ENCODE measurements at regions not wholly inside any gene's neighbourhood (a gene's known extent, or its start where the extent isn't known, plus 50 kb on each side); places are given as distances from the start of the nearest gene placed in this dataset.

- DNase-seq (ENCODE audit: insufficient read length) (no peak), FAIRE-seq (no peak)
- TF ChIP-seq POLR2AphosphoS5 (IDR thresholded peaks at IDR 0.05; ENCODE audit: low read depth, low read length): no peak
- no peak for TF ChIP-seq TAF1 (IDR thresholded peaks at IDR 0.05; ENCODE audit: borderline replicate concordance, low read depth, low read length)
- no peak for TF ChIP-seq POLR2A (IDR thresholded peaks at IDR 0.05; ENCODE audit: low read depth, low read length)
Observed at GRCh38 chr21:16863908-16864307, 648.9 kb upstream of the CXADR start.

GRCh38 chr21:16865632-16866031 is 647.2 kb upstream of the CXADR start:
- no peak for DNase-seq (ENCODE audit: insufficient read length)
- FAIRE-seq: no peak
- TF ChIP-seq TAF1 (IDR thresholded peaks at IDR 0.05; ENCODE audit: borderline replicate concordance, low read depth, low read length): no peak
- TF ChIP-seq POLR2A (IDR thresholded peaks at IDR 0.05; ENCODE audit: low read depth, low read length): no peak
- no peak for TF ChIP-seq POLR2AphosphoS5 (IDR thresholded peaks at IDR 0.05; ENCODE audit: low read depth, low read length)

GRCh38 chr21:16866851-16867250 is 646.0 kb upstream of the CXADR start:
- DNase-seq (ENCODE audit: insufficient read length) (no peak), FAIRE-seq (no peak)
- no peak for TF ChIP-seq TAF1 (IDR thresholded peaks at IDR 0.05; ENCODE audit: borderline replicate concordance, low read depth, low read length)
- no peak for TF ChIP-seq POLR2AphosphoS5 (IDR thresholded peaks at IDR 0.05; ENCODE audit: low read depth, low read length)
- TF ChIP-seq POLR2A (IDR thresholded peaks at IDR 0.05; ENCODE audit: low read depth, low read length): no peak

GRCh38 chr21:16870103-16870502 is 642.7 kb upstream of the CXADR start:
- DNase-seq (ENCODE audit: insufficient read length) (no peak), FAIRE-seq (no peak)
- no peak for TF ChIP-seq POLR2A (IDR thresholded peaks at IDR 0.05; ENCODE audit: low read depth, low read length)
- TF ChIP-seq POLR2AphosphoS5 (IDR thresholded peaks at IDR 0.05; ENCODE audit: low read depth, low read length): no peak

GRCh38 chr21:16872616-16873015 is 640.2 kb upstream of the CXADR start:
- TF ChIP-seq POLR2AphosphoS5 (IDR thresholded peaks at IDR 0.05; ENCODE audit: low read depth, low read length): no peak
- no peak for TF ChIP-seq TAF1 (IDR thresholded peaks at IDR 0.05; ENCODE audit: borderline replicate concordance, low read depth, low read length)
- TF ChIP-seq POLR2A (IDR thresholded peaks at IDR 0.05; ENCODE audit: low read depth, low read length): no peak
- DNase-seq (ENCODE audit: insufficient read length) (no peak), FAIRE-seq (no peak)

- no peak for DNase-seq (ENCODE audit: insufficient read length)
- no peak for TF ChIP-seq POLR2AphosphoS5 (IDR thresholded peaks at IDR 0.05; ENCODE audit: low read depth, low read length)
- no peak for TF ChIP-seq TAF1 (IDR thresholded peaks at IDR 0.05; ENCODE audit: borderline replicate concordance, low read depth, low read length)
- TF ChIP-seq POLR2A (IDR thresholded peaks at IDR 0.05; ENCODE audit: low read depth, low read length): no peak
- FAIRE-seq: no peak
Observed at GRCh38 chr21:16873176-16873575, 639.7 kb upstream of the CXADR start.

- no peak for TF ChIP-seq TAF1 (IDR thresholded peaks at IDR 0.05; ENCODE audit: borderline replicate concordance, low read depth, low read length)
- TF ChIP-seq POLR2AphosphoS5 (IDR thresholded peaks at IDR 0.05; ENCODE audit: low read depth, low read length): no peak
- TF ChIP-seq POLR2A (IDR thresholded peaks at IDR 0.05; ENCODE audit: low read depth, low read length): no peak
- FAIRE-seq (no peak), DNase-seq (ENCODE audit: insufficient read length) (no peak)
Observed at GRCh38 chr21:16873596-16873995, 639.2 kb upstream of the CXADR start.

GRCh38 chr21:16879479-16879878 is 633.4 kb upstream of the CXADR start:
- FAIRE-seq: no peak
- no peak for TF ChIP-seq POLR2A (IDR thresholded peaks at IDR 0.05; ENCODE audit: low read depth, low read length)
- no peak for TF ChIP-seq TAF1 (IDR thresholded peaks at IDR 0.05; ENCODE audit: borderline replicate concordance, low read depth, low read length)
- no peak for TF ChIP-seq POLR2AphosphoS5 (IDR thresholded peaks at IDR 0.05; ENCODE audit: low read depth, low read length)

GRCh38 chr21:16891821-16892220 is 621.0 kb upstream of the CXADR start:
- no peak for DNase-seq (ENCODE audit: insufficient read length)
- FAIRE-seq: no peak
- no peak for TF ChIP-seq POLR2AphosphoS5 (IDR thresholded peaks at IDR 0.05; ENCODE audit: low read depth, low read length)
- no peak for TF ChIP-seq POLR2A (IDR thresholded peaks at IDR 0.05; ENCODE audit: low read depth, low read length)
- TF ChIP-seq TAF1 (IDR thresholded peaks at IDR 0.05; ENCODE audit: borderline replicate concordance, low read depth, low read length): no peak

More at GRCh38 chr21:16879479-16879878, 633.4 kb upstream of the CXADR start:
- DNase-seq (ENCODE audit: insufficient read length): no peak

- DNase-seq (ENCODE audit: insufficient read length) (no peak), FAIRE-seq (no peak)
- TF ChIP-seq POLR2AphosphoS5 (IDR thresholded peaks at IDR 0.05; ENCODE audit: low read depth, low read length) (no peak), POLR2A (IDR thresholded peaks at IDR 0.05; ENCODE audit: low read depth, low read length) (no peak), TAF1 (IDR thresholded peaks at IDR 0.05; ENCODE audit: borderline replicate concordance, low read depth, low read length) (no peak)
Observed at GRCh38 chr21:16900685-16901084, 612.2 kb upstream of the CXADR start.

GRCh38 chr21:16908077-16908476 is 604.8 kb upstream of the CXADR start:
- no peak for DNase-seq (ENCODE audit: insufficient read length)
- no peak for TF ChIP-seq POLR2A (IDR thresholded peaks at IDR 0.05; ENCODE audit: low read depth, low read length)
- TF ChIP-seq POLR2AphosphoS5 (IDR thresholded peaks at IDR 0.05; ENCODE audit: low read depth, low read length): no peak
- no peak for TF ChIP-seq TAF1 (IDR thresholded peaks at IDR 0.05; ENCODE audit: borderline replicate concordance, low read depth, low read length)
- no peak for FAIRE-seq

- TF ChIP-seq POLR2A (IDR thresholded peaks at IDR 0.05; ENCODE audit: low read depth, low read length) (no peak), POLR2AphosphoS5 (IDR thresholded peaks at IDR 0.05; ENCODE audit: low read depth, low read length) (no peak), TAF1 (IDR thresholded peaks at IDR 0.05; ENCODE audit: borderline replicate concordance, low read depth, low read length) (no peak)
- DNase-seq (ENCODE audit: insufficient read length) (no peak), FAIRE-seq (no peak)
Observed at GRCh38 chr21:16910435-16911165, 602.2 kb upstream of the CXADR start.

Data from GM12892 (cell line).